H1 (cell line): ENCODE measurements at regions not wholly inside any gene's neighbourhood (a gene's known extent, or its start where the extent isn't known, plus 50 kb on each side); places are given as distances from the start of the nearest gene placed in this dataset.

Experiments
- CTCF ChIA-PET: fragments of 300-600 bp; sonication (Branson Sonifier 250); formaldehyde crosslinking; loops from one replicate; lab custom pipeline; 2021; ENCODE audit not compliant: partially characterized antibody; lab: Charles Lee
- POLR2A ChIA-PET: fragments of 300-600 bp; sonication (Branson Sonifier 250); formaldehyde crosslinking; loops from one replicate; lab custom pipeline; 2021; ENCODE audit warnings: inconsistent platforms; ENCODE audit not compliant: partially characterized antibody; lab: Charles Lee
- DNase-seq, 2 experiments: peaks; one replicate each; pipeline versions ENCODE4 v3.0.0 to v3.0.0-alpha.2; 2010 to 2022; ENCODE audit warnings: low spot score in 2 of 2, low read depth in 1 of 2, mixed read lengths in 1 of 2
- FAIRE-seq: peaks from 2 replicates; lab custom pipeline; 2011; peaks lifted over from hg19 to GRCh38; lab: Jason Lieb, UNC
- H2AFZ ChIP-seq: 2 replicates; pipeline ENCODE4 v1.8.1; 2012; ENCODE audit warnings: low read length, inconsistent platforms
- H2AK5ac ChIP-seq: 2 replicates; pipeline ENCODE4 v1.6.1; 2013; ENCODE audit warnings: low read depth, low read length
- H2BK120ac ChIP-seq: replicated peaks from 2 replicates; pipeline ENCODE3; 2013; ENCODE audit warnings: low read depth, low read length, inconsistent platforms
- H2BK12ac ChIP-seq: 2 replicates; pipeline ENCODE4 v1.6.1; 2013; ENCODE audit warnings: low read depth, low read length
- H2BK15ac ChIP-seq: 2 replicates; pipeline ENCODE4 v1.6.1; 2013; ENCODE audit warnings: low read length
- H2BK20ac ChIP-seq: 2 replicates; pipeline ENCODE4 v1.6.1; 2013; ENCODE audit warnings: low read length
- H2BK5ac ChIP-seq: 2 replicates; pipeline ENCODE4 v1.6.1; 2013; ENCODE audit warnings: low read depth, low read length
- H3K14ac ChIP-seq: 2 replicates; pipeline ENCODE4 v1.6.1; 2013; ENCODE audit warnings: inconsistent platforms; ENCODE audit not compliant: insufficient read length
- H3K18ac ChIP-seq: 2 replicates; pipeline ENCODE4 v1.6.1; 2013; ENCODE audit warnings: low read length; ENCODE audit errors: extremely low read depth
- H3K23ac ChIP-seq: 2 replicates; pipeline ENCODE4 v1.6.1; 2013; ENCODE audit warnings: inconsistent platforms; ENCODE audit not compliant: insufficient read length
- H3K23me2 ChIP-seq: 2 replicates; pipeline ENCODE4 v1.6.1; 2013; ENCODE audit warnings: low read depth, low read length
- H3K27ac ChIP-seq: 2 replicates; pipeline ENCODE4 v1.6.1; 2011; ENCODE audit warnings: low read depth, low read length, inconsistent platforms
- H3K27me3 ChIP-seq, 4 experiments: replicated peaks in 1 of 4; 1 replicate in 1 of 4; 2 replicates in 3 of 4; pipeline versions ENCODE4 v1.6.1 to v1.8.1; 2011 to 2013; ENCODE audit warnings: low read length in 3 of 4, mild to moderate bottlenecking in 3 of 4, inconsistent platforms in 2 of 4, mixed read lengths in 2 of 4, moderate library complexity in 1 of 4; ENCODE audit not compliant: control insufficient read depth in 3 of 4, insufficient read depth in 3 of 4; ENCODE audit errors: extremely low read depth in 1 of 4
- H3K36me3 ChIP-seq, 4 experiments: 2 replicates each; pipeline versions ENCODE4 v1.6.1 to v1.8.1; 2011 to 2013; ENCODE audit warnings: mild to moderate bottlenecking in 4 of 4, low read length in 3 of 4, moderate library complexity in 2 of 4, control low read depth in 1 of 4, inconsistent platforms in 1 of 4; ENCODE audit not compliant: insufficient read depth in 4 of 4, control insufficient read depth in 2 of 4
- H3K4ac ChIP-seq: replicated peaks from 2 replicates; pipeline ENCODE3; 2013; ENCODE audit warnings: low read length, low read depth, mixed read lengths, inconsistent platforms; ENCODE audit not compliant: insufficient read length
- H3K4me1 ChIP-seq, 4 experiments: replicated peaks in 1 of 4; 1 replicate in 1 of 4; 2 replicates in 3 of 4; pipeline versions ENCODE4 v1.6.1 to v1.8.1; 2011 to 2013; ENCODE audit warnings: low read length in 3 of 4, inconsistent platforms in 2 of 4, mixed read lengths in 1 of 4; ENCODE audit not compliant: insufficient read depth in 4 of 4, control insufficient read depth in 3 of 4
- H3K4me2 ChIP-seq, 2 experiments: 2 replicates each; pipeline versions ENCODE4 v1.6.1 to v1.8.1; 2011 to 2013; ENCODE audit warnings: low read depth in 2 of 2, low read length in 2 of 2, control low read depth in 1 of 2, inconsistent platforms in 1 of 2, mild to moderate bottlenecking in 1 of 2; ENCODE audit not compliant: insufficient read depth in 1 of 2
- H3K4me3 ChIP-seq, 4 experiments: fragments of 200-600, 300-600 bp in 1 of 4; sonication (generic), shearing (Covaris generic), sonication (Bioruptor Twin) in 1 of 4; 2 replicates each; pipeline versions ENCODE4 v1.5.1 to v1.8.1; 2011 to 2016; ENCODE audit warnings: low read length in 4 of 4, low read depth in 3 of 4, control low read depth in 2 of 4, inconsistent platforms in 2 of 4, mild to moderate bottlenecking in 2 of 4, mixed read lengths in 1 of 4, moderate library complexity in 1 of 4; ENCODE audit not compliant: insufficient read depth in 2 of 4; ENCODE audit errors: extremely low read depth in 1 of 4
- H3K56ac ChIP-seq: replicated peaks from 2 replicates; pipeline ENCODE3; 2013; ENCODE audit warnings: low read depth, mild to moderate bottlenecking, mixed read lengths, low read length, inconsistent platforms; ENCODE audit not compliant: insufficient read length
- H3K79me1 ChIP-seq: 2 replicates; pipeline ENCODE4 v1.6.1; 2013; ENCODE audit warnings: low read depth, low read length, control low read depth
- H3K79me2 ChIP-seq, 2 experiments: 2 replicates each; pipeline versions ENCODE4 v1.6.1 to v1.8.1; 2012 to 2013; ENCODE audit warnings: low read length in 2 of 2, mild to moderate bottlenecking in 2 of 2, inconsistent platforms in 1 of 2; ENCODE audit not compliant: insufficient read depth in 2 of 2, control insufficient read depth in 1 of 2
- H3K9ac ChIP-seq, 4 experiments: replicated peaks in 1 of 4; 1 replicate in 1 of 4; 2 replicates in 3 of 4; pipeline versions ENCODE4 v1.6.1 to v1.8.1; 2011 to 2013; ENCODE audit warnings: low read depth in 3 of 4, low read length in 3 of 4, control low read depth in 2 of 4, mild to moderate bottlenecking in 2 of 4, moderate library complexity in 2 of 4, inconsistent platforms in 1 of 4; ENCODE audit errors: extremely low read depth in 1 of 4
- H3K9me3 ChIP-seq, 2 experiments: 2 replicates each; pipeline versions ENCODE4 v1.6.1 to v1.8.1; 2012 to 2013; ENCODE audit warnings: mild to moderate bottlenecking in 2 of 2, moderate library complexity in 2 of 2, control low read depth in 1 of 2, inconsistent platforms in 1 of 2, low read depth in 1 of 2, low read length in 1 of 2, mixed read lengths in 1 of 2; ENCODE audit not compliant: insufficient read depth in 2 of 2
- H4K20me1 ChIP-seq, 2 experiments: replicated peaks in 1 of 2; 2 replicates each; pipeline versions ENCODE3 to v1.8.1; 2011 to 2013; ENCODE audit warnings: inconsistent platforms in 2 of 2, low read length in 2 of 2, mild to moderate bottlenecking in 1 of 2; ENCODE audit not compliant: insufficient read depth in 2 of 2, control insufficient read depth in 1 of 2
- H4K5ac ChIP-seq: 2 replicates; pipeline ENCODE4 v1.6.1; 2013; ENCODE audit warnings: low read length, low read depth, mixed read lengths, inconsistent platforms; ENCODE audit not compliant: insufficient read length
- H4K8ac ChIP-seq: 2 replicates; pipeline ENCODE4 v1.8.0; 2013; ENCODE audit warnings: mild to moderate bottlenecking, moderate library complexity, low read length, inconsistent platforms; ENCODE audit not compliant: insufficient read depth; ENCODE audit errors: extremely low read depth
- H4K91ac ChIP-seq: replicated peaks from 2 replicates; pipeline ENCODE3; 2013; ENCODE audit warnings: low read length, mixed read lengths, inconsistent platforms; ENCODE audit not compliant: insufficient read length
- ATF3 ChIP-seq: IDR thresholded peaks from 2 replicates; pipeline ENCODE4 v1.6.1; 2011; ENCODE audit warnings: low read depth, mild to moderate bottlenecking, low read length; ENCODE audit not compliant: insufficient read depth
- BACH1 ChIP-seq: IDR thresholded peaks from 2 replicates; pipeline ENCODE4 v1.6.1; 2012; ENCODE audit warnings: low read length, improper control_type of control experiment
- CBX5 ChIP-seq: fragments of 300-800, 300-1000 bp; sonication (generic); IDR thresholded peaks from 2 replicates; pipeline ENCODE4 v1.7.1; 2016; ENCODE audit warnings: antibody characterized with exemption, low read length, low read depth
- CBX8 ChIP-seq: fragments of 300-800, 300-1000 bp; sonication (generic); IDR thresholded peaks from 2 replicates; pipeline ENCODE4 v1.7.1; 2016; ENCODE audit warnings: low read depth, low read length, borderline replicate concordance
- CHD1 ChIP-seq: IDR thresholded peaks from 2 replicates; pipeline ENCODE4 v1.6.1; 2012; ENCODE audit warnings: low read depth, low read length, improper control_type of control experiment
- EP300 ChIP-seq, 2 experiments: IDR thresholded peaks; 1 replicate in 1 of 2; 2 replicates in 1 of 2; pipeline ENCODE4 v1.6.1; 2011 to 2012; ENCODE audit warnings: low read depth in 2 of 2, low read length in 2 of 2, mild to moderate bottlenecking in 2 of 2, borderline replicate concordance in 1 of 2, inconsistent platforms in 1 of 2, moderate library complexity in 1 of 2
- HDAC2 ChIP-seq, 2 experiments: fragments of 300-600 bp in 1 of 2; sonication (generic) in 1 of 2; IDR thresholded peaks; 2 replicates each; pipeline ENCODE4 v1.6.1; 2011 to 2012; ENCODE audit warnings: low read depth in 2 of 2, low read length in 2 of 2, mild to moderate bottlenecking in 2 of 2, moderate library complexity in 2 of 2, borderline replicate concordance in 1 of 2, inconsistent platforms in 1 of 2
- JUND ChIP-seq: IDR thresholded peaks from 2 replicates; pipeline ENCODE4 v1.6.1; 2011; ENCODE audit warnings: mild to moderate bottlenecking, improper control_type of control experiment, low read length
- NRF1 ChIP-seq: IDR thresholded peaks from 2 replicates; pipeline ENCODE4 v1.6.1; 2011; ENCODE audit warnings: mild to moderate bottlenecking, low read depth, low read length, improper control_type of control experiment
- PHF8 ChIP-seq: fragments of 200-600 bp; sonication (generic); conservative IDR thresholded peaks from 2 replicates; pipeline ENCODE4 v1.7.1; 2012; ENCODE audit warnings: low read depth, mild to moderate bottlenecking, inconsistent platforms, low read length, moderate library complexity
- SIRT6 ChIP-seq: IDR thresholded peaks from one replicate; pipeline ENCODE4 v1.7.1; 2012; ENCODE audit warnings: low read length, inconsistent platforms
- SUZ12 ChIP-seq: fragments of 200-600 bp; sonication (generic); IDR thresholded peaks from 2 replicates; pipeline ENCODE4 v1.6.1; 2012; ENCODE audit warnings: mild to moderate bottlenecking, inconsistent platforms, low read length, moderate library complexity, mixed read lengths
- TCF12 ChIP-seq: IDR thresholded peaks from 2 replicates; pipeline ENCODE4 v1.6.1; 2011; ENCODE audit warnings: low read depth, mild to moderate bottlenecking, low read length
- WGBS, 2 experiments: shearing (Covaris generic) in 1 of 2; methylation state at CpG; one replicate each; pipeline versions ENCODE4 v1.1.6 to v1.1.7; 2013 to 2015; ENCODE audit warnings: low lambda C conversion rate in 2 of 2, mixed read lengths in 2 of 2, inconsistent platforms in 1 of 2, low coverage in 1 of 2, missing lambda C conversion rate in 1 of 2; ENCODE audit not compliant: insufficient replicate concordance in 2 of 2, insufficient coverage in 1 of 2, insufficient read length in 1 of 2; ENCODE audit errors: extremely low coverage in 1 of 2, missing lambda C conversion rate in 1 of 2; 5-methylcytosine and 5-hydroxymethylcytosine counted together
- TF ChIP-seq, protein P1 (sequence below): IDR thresholded peaks from 2 replicates; pipeline ENCODE4 v1.6.1; 2012; ENCODE audit warnings: inconsistent platforms

DNA sequence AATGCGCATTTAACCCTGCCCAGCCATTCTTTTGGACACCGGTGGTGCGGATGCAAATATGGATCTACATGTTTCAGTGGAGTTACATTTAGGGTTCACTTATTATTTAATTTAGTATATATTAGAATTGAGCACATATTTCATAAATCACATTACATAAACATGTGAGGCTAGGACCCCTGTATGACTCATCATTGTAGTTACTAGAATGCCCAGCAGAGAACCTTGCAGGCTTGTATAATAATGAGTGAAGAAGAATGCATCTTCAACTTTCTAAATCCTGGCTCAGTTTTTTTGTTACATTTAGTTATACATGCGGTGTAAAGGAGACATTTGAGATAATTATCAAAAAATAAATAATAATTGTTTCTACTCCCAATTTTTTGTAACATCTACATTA lies 369.0 kb downstream of the ATP23 start:
- no peak overlapping the region for H3K4ac ChIP-seq
- 94% methylated on average over 4 of the region's 4 CpGs; no CpG with 5 or more reads in 1 of the 2 experiments for whole genome bisulfite sequencing, 2 experiments
- H3K18ac ChIP-seq, result no peak overlapping the region
- H3K23me2 ChIP-seq, result no peaks in the 10 kb centered on the region
- H3K14ac ChIP-seq, result no peak overlapping the region
- H2AFZ ChIP-seq, result no peak overlapping the region
- no peak for DNase-seq
- no peak overlapping the region for H3K27ac ChIP-seq
- no peak overlapping the region for H2BK120ac ChIP-seq
- FAIRE-seq, result no peak
- H4K5ac ChIP-seq, result no peak overlapping the region
- no peak overlapping the region for H2BK15ac ChIP-seq
- no peak overlapping the region for H2BK12ac ChIP-seq
- H2BK20ac ChIP-seq, result no peak overlapping the region
- no peaks in the 10 kb centered on the region for H3K79me1 ChIP-seq
- H3K9me3 ChIP-seq, result 0 out of 4 replicates have a peak, but pooled peaks cover 0 to 3% of the 10 kb centered on the region in 2 experiments
- H3K4me2 ChIP-seq, result no peak overlapping the region
- no peak overlapping the region for H3K9ac ChIP-seq
- no peak overlapping the region for H4K8ac ChIP-seq
- ChIA-PET CTCF (no interaction called here), POLR2A (no interaction called here)
- no peaks in the 10 kb centered on the region for H4K20me1 ChIP-seq
- H2AK5ac ChIP-seq, result no peak overlapping the region
- H3K36me3 ChIP-seq, result no peaks in the 10 kb centered on the region
- H3K4me3 ChIP-seq, result no peak overlapping the region
- H3K56ac ChIP-seq, result no peak overlapping the region
- no peaks in the 10 kb centered on the region for H3K79me2 ChIP-seq
- no peak overlapping the region for H4K91ac ChIP-seq
- H3K23ac ChIP-seq, result no peak overlapping the region
- no peaks in the 10 kb centered on the region for H3K4me1 ChIP-seq
- H3K27me3 ChIP-seq, result no peaks in the 10 kb centered on the region
- H2BK5ac ChIP-seq, result no peak overlapping the region
- TF ChIP-seq HDAC2 (IDR thresholded peaks at IDR 0.05; ENCODE audit: borderline replicate concordance in 1 of 2, low read depth in 2 of 2, low read length in 2 of 2) (no peak), ATF3 (no peak), CBX8 (no peak), PHF8 (no peak), JUND (no peak), NRF1 (no peak), BACH1 (no peak), SUZ12 (no peak), CBX5 (no peak), CHD1 (no peak), TCF12 (no peak), SIRT6 (no peak), EP300 (IDR thresholded peaks at IDR 0.05; ENCODE audit: borderline replicate concordance in 1 of 2, low read depth in 2 of 2, low read length in 2 of 2) (no peak)
- TF ChIP-seq, protein P1, sequence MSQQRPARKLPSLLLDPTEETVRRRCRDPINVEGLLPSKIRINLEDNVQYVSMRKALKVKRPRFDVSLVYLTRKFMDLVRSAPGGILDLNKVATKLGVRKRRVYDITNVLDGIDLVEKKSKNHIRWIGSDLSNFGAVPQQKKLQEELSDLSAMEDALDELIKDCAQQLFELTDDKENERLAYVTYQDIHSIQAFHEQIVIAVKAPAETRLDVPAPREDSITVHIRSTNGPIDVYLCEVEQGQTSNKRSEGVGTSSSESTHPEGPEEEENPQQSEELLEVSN, result no peak
